ENCODE measurements at regions not wholly inside any gene's neighbourhood (a gene's known extent, or its start where the extent isn't known, plus 50 kb on each side); places are given as distances from the start of the nearest gene placed in this dataset.

DNA sequence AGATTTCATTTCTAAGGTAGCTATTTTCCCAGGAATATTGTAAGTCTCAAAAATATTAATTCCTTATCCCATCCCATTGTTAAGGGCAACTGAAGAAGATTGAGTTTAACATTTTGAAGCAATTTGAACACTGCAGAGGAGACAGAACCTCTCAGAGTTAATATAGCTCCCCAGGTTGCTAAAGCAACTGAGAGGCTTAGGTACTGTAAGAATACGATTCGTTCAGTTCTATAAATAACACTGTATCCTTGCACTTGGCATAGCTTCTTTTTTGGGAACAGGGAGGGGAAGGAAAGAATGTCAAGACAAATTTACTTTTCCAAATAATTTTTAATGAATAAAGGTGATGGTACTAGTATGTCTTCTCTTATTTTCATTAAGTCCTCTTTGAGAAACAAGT is 658.4 kb upstream of the CELF2 start:
- no peak overlapping the region for H3K4me3 ChIP-seq (ENCODE audit: low read depth, low read length)
- no peaks in the 10 kb centered on the region for H3K27me3 ChIP-seq (ENCODE audit: control insufficient read depth, insufficient read depth, low read length)
- H3K4me1 ChIP-seq (ENCODE audit: control insufficient read depth, insufficient read depth, low read length, poor library complexity, severe bottlenecking), result no peaks in the 10 kb centered on the region
- H3K27ac ChIP-seq (ENCODE audit: insufficient read depth, low read length, poor library complexity, severe bottlenecking), result no peak overlapping the region
- Mint-ChIP-seq H3K27ac (no peak overlapping the region), H3K27me3 (no peaks in the 10 kb centered on the region), H3K4me1 (no peaks in the 10 kb centered on the region), H3K4me3 (no peak overlapping the region), H3K36me3 (no peaks in the 10 kb centered on the region), H3K9me3 (peaks cover 0 to 4% (median 0%) of the 10 kb centered on the region in 7 donors)
- H3K36me3 ChIP-seq (ENCODE audit: control insufficient read depth, insufficient read depth, low read length), result no peaks in the 10 kb centered on the region
- H3K9me3 ChIP-seq (ENCODE audit: control insufficient read depth in 2 of 2, low read length in 2 of 2), result no peaks in the 10 kb centered on the region
- no peak for ATAC-seq (ENCODE audit: low read depth in 2 of 2)
- no peak for DNase-seq

DNA sequence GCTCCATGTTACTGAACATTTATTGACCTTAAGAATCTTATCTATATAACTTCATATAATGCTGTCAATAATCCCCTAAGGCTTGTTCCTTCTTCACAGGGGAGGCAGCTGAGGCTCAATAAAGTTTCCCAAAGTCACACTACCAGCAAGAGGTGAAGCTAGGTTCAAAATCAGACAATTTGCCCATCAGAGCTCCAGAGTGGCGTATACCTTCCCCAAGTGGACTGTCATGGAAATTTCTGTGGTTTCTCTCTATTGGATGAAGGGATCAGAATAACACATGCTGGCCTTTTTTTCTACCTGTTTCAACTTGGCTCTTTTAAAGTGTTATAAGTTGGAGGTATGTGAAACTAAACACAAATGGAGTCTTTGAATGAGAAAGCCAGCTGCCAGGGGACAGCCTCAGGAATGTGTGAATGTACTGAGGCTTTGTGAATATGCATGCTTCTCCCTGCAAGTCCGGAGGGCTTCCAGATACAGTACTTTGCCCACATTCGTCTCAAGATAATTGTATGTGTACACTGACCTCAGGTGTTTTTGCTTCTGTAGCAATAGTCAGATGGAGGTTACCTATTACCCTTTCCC is 656.3 kb upstream of the CELF2 start:
- no peaks in the 10 kb centered on the region for H3K27me3 Mint-ChIP-seq
- H3K4me3 Mint-ChIP-seq, result no peak overlapping the region
- Histone ChIP-seq H3K27me3 (ENCODE audit: control insufficient read depth, insufficient read depth, low read length) (no peaks in the 10 kb centered on the region), H3K36me3 (ENCODE audit: control insufficient read depth, insufficient read depth, low read length) (no peaks in the 10 kb centered on the region), H3K4me1 (ENCODE audit: control insufficient read depth, insufficient read depth, low read length, poor library complexity, severe bottlenecking) (no peaks in the 10 kb centered on the region), H3K27ac (ENCODE audit: insufficient read depth, low read length, poor library complexity, severe bottlenecking) (no peak overlapping the region), H3K9me3 (ENCODE audit: control insufficient read depth in 2 of 2, low read length in 2 of 2) (no peaks in the 10 kb centered on the region), H3K4me3 (ENCODE audit: low read depth, low read length) (no peak overlapping the region)
- H3K27ac Mint-ChIP-seq, result no peak overlapping the region
- peaks cover 0 to 4% (median 0%) of the 10 kb centered on the region in 7 donors for H3K9me3 Mint-ChIP-seq
- no peaks in the 10 kb centered on the region for H3K4me1 Mint-ChIP-seq
- no peaks in the 10 kb centered on the region for H3K36me3 Mint-ChIP-seq
- ATAC-seq (ENCODE audit: low read depth in 2 of 2), result no peak
- no peak for DNase-seq

- no peak overlapping the region for H3K27ac ChIP-seq (ENCODE audit: insufficient read depth, low read length, poor library complexity, severe bottlenecking)
- H3K4me1 ChIP-seq (ENCODE audit: control insufficient read depth, insufficient read depth, low read length, poor library complexity, severe bottlenecking), result no peaks in the 10 kb centered on the region
- H3K4me1 Mint-ChIP-seq, result no peaks in the 10 kb centered on the region
- DNase-seq (no peak), ATAC-seq (ENCODE audit: low read depth in 2 of 2) (no peak)
- H3K9me3 ChIP-seq (ENCODE audit: control insufficient read depth in 2 of 2, low read length in 2 of 2), result no peaks in the 10 kb centered on the region
- H3K36me3 ChIP-seq (ENCODE audit: control insufficient read depth, insufficient read depth, low read length), result no peaks in the 10 kb centered on the region
- H3K27me3 ChIP-seq (ENCODE audit: control insufficient read depth, insufficient read depth, low read length), result no peaks in the 10 kb centered on the region
- H3K36me3 Mint-ChIP-seq, result no peaks in the 10 kb centered on the region
- H3K9me3 Mint-ChIP-seq, result peaks cover 0 to 6% (median 0%) of the 10 kb centered on the region in 7 donors
- H3K4me3 Mint-ChIP-seq, result no peak overlapping the region
- H3K27me3 Mint-ChIP-seq, result no peaks in the 10 kb centered on the region
- no peak overlapping the region for H3K4me3 ChIP-seq (ENCODE audit: low read depth, low read length)
- H3K27ac Mint-ChIP-seq, result no peak overlapping the region
Observed at GRCh38 chr10:10362800-10363199, 654.9 kb upstream of the CELF2 start.

DNA sequence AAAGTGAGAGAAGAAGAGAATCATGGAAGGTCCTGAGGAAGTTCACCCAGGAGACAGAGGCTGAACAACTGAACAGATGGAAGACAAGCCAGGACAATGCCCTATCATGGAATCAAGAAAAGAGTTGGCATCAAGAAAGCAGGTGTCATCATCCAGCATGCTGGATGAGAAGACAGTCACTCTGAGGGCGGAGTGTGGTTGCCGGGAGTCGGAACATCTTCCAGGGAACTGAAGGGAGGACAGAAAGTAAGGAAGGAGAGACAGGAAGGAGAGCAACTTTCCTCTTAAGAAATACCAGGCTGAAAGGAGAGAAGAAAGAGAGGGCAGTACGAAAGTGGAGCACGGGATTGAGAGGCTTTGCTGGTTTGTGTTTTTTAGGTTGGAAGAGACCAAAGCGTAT is 654.5 kb upstream of the CELF2 start:
- no peaks in the 10 kb centered on the region for H3K27me3 ChIP-seq (ENCODE audit: control insufficient read depth, insufficient read depth, low read length)
- H3K4me3 ChIP-seq (ENCODE audit: low read depth, low read length), result no peak overlapping the region
- no peak for ATAC-seq (ENCODE audit: low read depth in 2 of 2)
- H3K4me1 ChIP-seq (ENCODE audit: control insufficient read depth, insufficient read depth, low read length, poor library complexity, severe bottlenecking), result no peaks in the 10 kb centered on the region
- H3K36me3 Mint-ChIP-seq, result no peaks in the 10 kb centered on the region
- H3K27ac Mint-ChIP-seq, result no peak overlapping the region
- H3K9me3 Mint-ChIP-seq, result peaks cover 0 to 6% (median 0%) of the 10 kb centered on the region in 7 donors
- H3K4me3 Mint-ChIP-seq, result peak overlapping the region in 1 of 4 donors; percentile 43
- H3K9me3 ChIP-seq (ENCODE audit: control insufficient read depth in 2 of 2, low read length in 2 of 2), result no peaks in the 10 kb centered on the region
- no peaks in the 10 kb centered on the region for H3K4me1 Mint-ChIP-seq
- H3K27ac ChIP-seq (ENCODE audit: insufficient read depth, low read length, poor library complexity, severe bottlenecking), result no peak overlapping the region
- no peaks in the 10 kb centered on the region for H3K27me3 Mint-ChIP-seq
- no peak for DNase-seq
- no peaks in the 10 kb centered on the region for H3K36me3 ChIP-seq (ENCODE audit: control insufficient read depth, insufficient read depth, low read length)

GRCh38 chr10:10364902-10365301 is 652.8 kb upstream of the CELF2 start:
- DNase-seq, result no peak
- H3K4me3 ChIP-seq (ENCODE audit: low read depth, low read length), result no peak overlapping the region
- Mint-ChIP-seq H3K27me3 (no peaks in the 10 kb centered on the region), H3K27ac (no peak overlapping the region), H3K4me3 (no peak overlapping the region), H3K4me1 (no peaks in the 10 kb centered on the region), H3K9me3 (peaks cover 0 to 6% (median 0%) of the 10 kb centered on the region in 7 donors), H3K36me3 (no peaks in the 10 kb centered on the region)
- H3K27ac ChIP-seq (ENCODE audit: insufficient read depth, low read length, poor library complexity, severe bottlenecking), result no peak overlapping the region
- no peaks in the 10 kb centered on the region for H3K36me3 ChIP-seq (ENCODE audit: control insufficient read depth, insufficient read depth, low read length)
- ATAC-seq (ENCODE audit: low read depth in 2 of 2), result no peak
- no peaks in the 10 kb centered on the region for H3K4me1 ChIP-seq (ENCODE audit: control insufficient read depth, insufficient read depth, low read length, poor library complexity, severe bottlenecking)
- H3K27me3 ChIP-seq (ENCODE audit: control insufficient read depth, insufficient read depth, low read length), result no peaks in the 10 kb centered on the region
- H3K9me3 ChIP-seq (ENCODE audit: control insufficient read depth in 2 of 2, low read length in 2 of 2), result no peaks in the 10 kb centered on the region

DNA sequence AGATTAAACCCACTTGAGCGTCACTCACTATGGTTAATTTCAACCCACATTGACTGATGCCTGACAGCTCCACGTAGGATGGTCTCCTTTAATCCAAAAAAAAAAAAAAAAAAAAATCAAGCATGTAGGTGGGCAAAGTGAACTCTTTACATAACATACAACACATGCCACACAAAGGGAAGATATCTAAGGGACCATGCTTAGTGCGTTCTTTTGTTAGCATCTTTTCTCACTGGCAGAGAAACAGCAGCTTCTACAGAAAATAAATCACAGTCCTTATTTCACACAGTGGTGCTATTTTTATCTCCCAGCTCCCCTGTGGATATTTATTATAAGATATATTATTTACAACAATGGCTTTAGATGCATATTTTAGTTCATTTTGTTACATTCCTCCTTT is 652.0 kb upstream of the CELF2 start:
- Histone ChIP-seq H3K9me3 (ENCODE audit: control insufficient read depth in 2 of 2, low read length in 2 of 2) (no peaks in the 10 kb centered on the region), H3K27ac (ENCODE audit: insufficient read depth, low read length, poor library complexity, severe bottlenecking) (no peak overlapping the region), H3K4me3 (ENCODE audit: low read depth, low read length) (no peak overlapping the region), H3K4me1 (ENCODE audit: control insufficient read depth, insufficient read depth, low read length, poor library complexity, severe bottlenecking) (no peaks in the 10 kb centered on the region), H3K27me3 (ENCODE audit: control insufficient read depth, insufficient read depth, low read length) (no peaks in the 10 kb centered on the region), H3K36me3 (ENCODE audit: control insufficient read depth, insufficient read depth, low read length) (no peaks in the 10 kb centered on the region)
- Mint-ChIP-seq H3K4me3 (no peak overlapping the region), H3K36me3 (no peaks in the 10 kb centered on the region), H3K4me1 (no peaks in the 10 kb centered on the region), H3K9me3 (peaks cover 0 to 6% (median 0%) of the 10 kb centered on the region in 7 donors), H3K27ac (no peak overlapping the region), H3K27me3 (no peaks in the 10 kb centered on the region)
- no peak for ATAC-seq (ENCODE audit: low read depth in 2 of 2)
- no peak for DNase-seq

GRCh38 chr10:10366836-10367235 is 650.8 kb upstream of the CELF2 start:
- no peaks in the 10 kb centered on the region for H3K36me3 Mint-ChIP-seq
- H3K9me3 Mint-ChIP-seq, result peaks cover 0 to 6% (median 0%) of the 10 kb centered on the region in 7 donors
- Histone ChIP-seq H3K27ac (ENCODE audit: insufficient read depth, low read length, poor library complexity, severe bottlenecking) (no peak overlapping the region), H3K27me3 (ENCODE audit: control insufficient read depth, insufficient read depth, low read length) (no peaks in the 10 kb centered on the region), H3K4me3 (ENCODE audit: low read depth, low read length) (no peak overlapping the region), H3K9me3 (ENCODE audit: control insufficient read depth in 2 of 2, low read length in 2 of 2) (no peaks in the 10 kb centered on the region), H3K36me3 (ENCODE audit: control insufficient read depth, insufficient read depth, low read length) (no peaks in the 10 kb centered on the region), H3K4me1 (ENCODE audit: control insufficient read depth, insufficient read depth, low read length, poor library complexity, severe bottlenecking) (no peaks in the 10 kb centered on the region)
- ATAC-seq (ENCODE audit: low read depth in 2 of 2) (no peak), DNase-seq (no peak)
- no peak overlapping the region for H3K27ac Mint-ChIP-seq
- H3K4me1 Mint-ChIP-seq, result no peaks in the 10 kb centered on the region
- H3K27me3 Mint-ChIP-seq, result no peaks in the 10 kb centered on the region
- no peak overlapping the region for H3K4me3 Mint-ChIP-seq

- H3K4me1 ChIP-seq (ENCODE audit: control insufficient read depth, insufficient read depth, low read length, poor library complexity, severe bottlenecking), result no peaks in the 10 kb centered on the region
- Mint-ChIP-seq H3K4me1 (no peaks in the 10 kb centered on the region), H3K27me3 (no peaks in the 10 kb centered on the region), H3K27ac (no peak overlapping the region), H3K9me3 (peaks cover 0 to 6% (median 0%) of the 10 kb centered on the region in 7 donors), H3K36me3 (no peaks in the 10 kb centered on the region), H3K4me3 (no peak overlapping the region)
- no peaks in the 10 kb centered on the region for H3K9me3 ChIP-seq (ENCODE audit: control insufficient read depth in 2 of 2, low read length in 2 of 2)
- DNase-seq (no peak), ATAC-seq (ENCODE audit: low read depth in 2 of 2) (no peak)
- no peaks in the 10 kb centered on the region for H3K27me3 ChIP-seq (ENCODE audit: control insufficient read depth, insufficient read depth, low read length)
- no peak overlapping the region for H3K27ac ChIP-seq (ENCODE audit: insufficient read depth, low read length, poor library complexity, severe bottlenecking)
- no peak overlapping the region for H3K4me3 ChIP-seq (ENCODE audit: low read depth, low read length)
- no peaks in the 10 kb centered on the region for H3K36me3 ChIP-seq (ENCODE audit: control insufficient read depth, insufficient read depth, low read length)
Observed at GRCh38 chr10:10367264-10367663, 650.4 kb upstream of the CELF2 start.
